A673 (cell line): ENCODE measurements at regions not wholly inside any gene's neighbourhood (a gene's known extent, or its start where the extent isn't known, plus 50 kb on each side); places are given as distances from the start of the nearest gene placed in this dataset.

Experiments
- EZH2 ChIP-seq: fragments of 200-600 bp; sonication (generic); IDR thresholded peaks from 2 replicates; pipeline ENCODE4 v1.6.1; 2017; ENCODE audit warnings: borderline replicate concordance, low read depth, mild to moderate bottlenecking, mixed read lengths, antibody characterized with exemption, low read length; ENCODE audit not compliant: poor library complexity, severe bottlenecking
- TF ChIP-seq, protein P1 (sequence below): fragments of 300-800, 200-600 bp; sonication (generic); conservative IDR thresholded peaks from 2 replicates; pipeline ENCODE4 v1.5.1; 2017; ENCODE audit warnings: low read depth, mild to moderate bottlenecking, antibody characterized with exemption, low read length, moderate library complexity, mixed read lengths

DNA sequence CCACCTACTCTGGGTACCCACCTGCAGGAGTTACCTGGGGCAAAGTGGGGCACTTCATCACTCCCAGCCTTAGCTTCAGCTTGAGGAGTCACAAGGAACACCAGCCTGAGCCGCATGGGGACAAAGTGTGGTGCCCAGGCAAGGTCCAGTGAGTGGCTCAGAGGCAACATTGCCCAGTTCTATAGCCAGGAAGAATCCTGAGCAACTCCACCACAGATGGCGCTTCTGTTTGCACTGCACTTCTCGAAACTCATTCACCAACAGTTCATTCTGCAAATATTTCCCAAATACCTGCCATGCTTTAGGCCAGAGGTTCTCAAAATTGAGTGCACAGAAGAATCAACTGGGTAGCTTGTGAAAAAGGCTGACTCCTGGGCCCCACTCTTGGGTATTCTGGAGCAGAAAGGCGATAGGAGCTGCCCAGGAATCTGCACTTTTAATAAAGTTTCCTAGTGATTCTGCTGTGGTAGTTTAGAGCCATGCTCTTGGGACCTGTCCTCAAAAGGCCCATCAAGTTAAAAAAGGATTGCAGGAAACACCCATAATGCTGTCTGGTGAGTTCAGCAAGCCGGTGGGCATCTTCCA, 83.1 kb downstream of the VEGFA start:
- TF ChIP-seq, protein P1, sequence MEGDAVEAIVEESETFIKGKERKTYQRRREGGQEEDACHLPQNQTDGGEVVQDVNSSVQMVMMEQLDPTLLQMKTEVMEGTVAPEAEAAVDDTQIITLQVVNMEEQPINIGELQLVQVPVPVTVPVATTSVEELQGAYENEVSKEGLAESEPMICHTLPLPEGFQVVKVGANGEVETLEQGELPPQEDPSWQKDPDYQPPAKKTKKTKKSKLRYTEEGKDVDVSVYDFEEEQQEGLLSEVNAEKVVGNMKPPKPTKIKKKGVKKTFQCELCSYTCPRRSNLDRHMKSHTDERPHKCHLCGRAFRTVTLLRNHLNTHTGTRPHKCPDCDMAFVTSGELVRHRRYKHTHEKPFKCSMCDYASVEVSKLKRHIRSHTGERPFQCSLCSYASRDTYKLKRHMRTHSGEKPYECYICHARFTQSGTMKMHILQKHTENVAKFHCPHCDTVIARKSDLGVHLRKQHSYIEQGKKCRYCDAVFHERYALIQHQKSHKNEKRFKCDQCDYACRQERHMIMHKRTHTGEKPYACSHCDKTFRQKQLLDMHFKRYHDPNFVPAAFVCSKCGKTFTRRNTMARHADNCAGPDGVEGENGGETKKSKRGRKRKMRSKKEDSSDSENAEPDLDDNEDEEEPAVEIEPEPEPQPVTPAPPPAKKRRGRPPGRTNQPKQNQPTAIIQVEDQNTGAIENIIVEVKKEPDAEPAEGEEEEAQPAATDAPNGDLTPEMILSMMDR, result no peak
- TF ChIP-seq EZH2, result no peak
